GM12801 (cell line): ENCODE measurements at regions not wholly inside any gene's neighbourhood (a gene's known extent, or its start where the extent isn't known, plus 50 kb on each side); places are given as distances from the start of the nearest gene placed in this dataset.

ENCODE experiments used
- TF ChIP-seq, protein P1 (sequence below): IDR thresholded peaks from one replicate; pipeline ENCODE4 v1.5.1; 2011; ENCODE audit warnings: control low read depth; ENCODE audit not compliant: insufficient read length; ENCODE audit errors: extremely low read depth

GRCh38 chr6:137625808-137626207, 131.6 kb upstream of the OLIG3 start:
- TF ChIP-seq, protein P1, sequence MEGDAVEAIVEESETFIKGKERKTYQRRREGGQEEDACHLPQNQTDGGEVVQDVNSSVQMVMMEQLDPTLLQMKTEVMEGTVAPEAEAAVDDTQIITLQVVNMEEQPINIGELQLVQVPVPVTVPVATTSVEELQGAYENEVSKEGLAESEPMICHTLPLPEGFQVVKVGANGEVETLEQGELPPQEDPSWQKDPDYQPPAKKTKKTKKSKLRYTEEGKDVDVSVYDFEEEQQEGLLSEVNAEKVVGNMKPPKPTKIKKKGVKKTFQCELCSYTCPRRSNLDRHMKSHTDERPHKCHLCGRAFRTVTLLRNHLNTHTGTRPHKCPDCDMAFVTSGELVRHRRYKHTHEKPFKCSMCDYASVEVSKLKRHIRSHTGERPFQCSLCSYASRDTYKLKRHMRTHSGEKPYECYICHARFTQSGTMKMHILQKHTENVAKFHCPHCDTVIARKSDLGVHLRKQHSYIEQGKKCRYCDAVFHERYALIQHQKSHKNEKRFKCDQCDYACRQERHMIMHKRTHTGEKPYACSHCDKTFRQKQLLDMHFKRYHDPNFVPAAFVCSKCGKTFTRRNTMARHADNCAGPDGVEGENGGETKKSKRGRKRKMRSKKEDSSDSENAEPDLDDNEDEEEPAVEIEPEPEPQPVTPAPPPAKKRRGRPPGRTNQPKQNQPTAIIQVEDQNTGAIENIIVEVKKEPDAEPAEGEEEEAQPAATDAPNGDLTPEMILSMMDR: no peak

- TF ChIP-seq, protein P1: no peak
Observed at GRCh38 chr6:137630666-137631065, 136.5 kb upstream of the OLIG3 start.

DNA sequence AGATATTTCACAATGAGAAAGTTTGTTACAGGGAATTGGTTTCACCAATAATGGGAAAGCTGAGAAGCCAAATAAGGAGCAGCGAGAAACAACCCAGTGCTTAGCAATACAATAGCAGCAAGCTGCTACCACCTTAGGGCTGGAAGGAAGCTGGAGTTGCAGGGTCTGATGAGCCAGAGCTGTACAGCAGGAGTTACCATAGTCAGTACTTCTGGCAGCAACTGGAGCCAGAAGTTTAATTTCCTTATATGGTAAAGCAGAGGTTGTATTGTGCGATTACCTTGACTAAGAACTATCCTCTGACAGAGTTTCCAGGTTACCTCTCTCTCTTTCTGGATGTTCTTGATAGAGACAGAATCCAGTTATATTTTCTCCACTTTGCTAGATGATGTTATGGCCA, 137.1 kb upstream of the OLIG3 start:
- TF ChIP-seq, protein P1: no peak

DNA sequence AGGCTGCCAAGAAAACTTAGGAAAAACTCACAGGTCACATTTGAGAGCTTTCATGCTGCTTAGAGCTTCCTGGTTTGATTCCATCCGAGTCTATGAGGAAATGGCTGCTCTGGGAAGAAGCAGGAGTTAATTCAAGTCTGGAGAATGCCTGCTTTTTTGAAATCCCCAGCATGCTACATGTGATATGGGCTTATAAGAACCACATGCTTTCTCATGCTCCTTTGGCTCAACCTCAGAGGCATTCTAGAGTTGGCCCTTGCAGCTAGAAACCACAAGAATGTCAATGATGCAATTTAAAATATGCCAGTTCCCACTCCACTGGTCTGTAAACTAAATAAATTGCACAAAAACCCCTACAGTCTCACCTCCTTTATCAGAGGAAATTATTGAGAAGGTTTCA, 142.9 kb upstream of the OLIG3 start:
- TF ChIP-seq, protein P1: no peak

DNA sequence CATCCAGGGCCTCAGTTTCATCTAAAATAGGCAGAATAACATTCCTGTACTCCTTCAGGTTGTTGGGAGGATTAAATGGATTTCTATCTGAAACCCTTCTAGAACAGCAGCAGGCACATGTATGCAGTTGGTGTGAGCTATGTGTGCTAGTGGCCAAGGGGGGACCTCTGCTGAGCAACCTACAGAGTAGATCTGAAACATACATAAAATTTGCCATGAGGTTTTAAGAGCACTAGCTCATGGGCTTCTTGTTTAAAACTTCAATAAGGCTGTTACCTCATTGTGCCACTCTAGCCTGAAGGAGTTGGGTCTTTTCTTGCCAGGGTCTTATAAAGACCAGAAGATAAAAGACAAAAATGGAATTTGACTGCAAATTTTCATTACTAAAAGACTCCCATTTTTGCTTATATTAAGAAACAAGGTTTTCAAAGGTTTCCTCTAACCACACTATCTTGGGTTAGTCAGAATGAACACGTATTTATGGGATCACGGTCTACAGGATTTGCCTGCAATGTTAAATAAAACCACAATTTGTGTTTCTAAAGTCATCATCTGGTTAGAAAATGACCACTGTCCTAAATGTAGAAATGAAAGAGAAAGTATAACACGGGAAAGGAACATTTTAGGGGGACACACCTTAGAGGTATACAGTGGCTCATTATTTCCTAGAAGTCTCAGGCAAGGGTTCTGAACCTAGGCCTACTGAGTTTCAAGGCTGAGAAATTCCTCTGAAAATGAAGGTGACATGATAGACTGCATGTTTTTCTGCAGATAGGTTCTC, 144.9 kb upstream of the OLIG3 start:
- TF ChIP-seq, protein P1: no peak

DNA sequence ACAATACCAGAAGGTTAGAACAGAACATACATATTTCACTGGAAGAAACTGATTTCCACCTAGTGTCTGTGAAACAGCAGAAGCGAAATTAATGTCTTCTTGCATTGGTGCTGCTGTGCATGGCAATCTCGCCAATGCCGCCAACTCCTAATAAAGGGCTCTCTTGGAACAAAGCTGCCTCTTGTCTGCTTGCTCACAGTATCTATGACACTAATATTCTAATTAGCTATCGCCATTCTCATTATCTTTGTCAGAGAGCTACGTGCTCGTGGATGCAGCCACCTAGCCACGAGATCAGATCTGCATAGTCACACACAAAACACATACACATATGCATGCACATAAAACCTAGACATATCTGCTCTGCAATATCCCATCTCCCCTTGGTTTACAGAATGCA, 145.9 kb upstream of the OLIG3 start:
- TF ChIP-seq, protein P1: no peak

DNA sequence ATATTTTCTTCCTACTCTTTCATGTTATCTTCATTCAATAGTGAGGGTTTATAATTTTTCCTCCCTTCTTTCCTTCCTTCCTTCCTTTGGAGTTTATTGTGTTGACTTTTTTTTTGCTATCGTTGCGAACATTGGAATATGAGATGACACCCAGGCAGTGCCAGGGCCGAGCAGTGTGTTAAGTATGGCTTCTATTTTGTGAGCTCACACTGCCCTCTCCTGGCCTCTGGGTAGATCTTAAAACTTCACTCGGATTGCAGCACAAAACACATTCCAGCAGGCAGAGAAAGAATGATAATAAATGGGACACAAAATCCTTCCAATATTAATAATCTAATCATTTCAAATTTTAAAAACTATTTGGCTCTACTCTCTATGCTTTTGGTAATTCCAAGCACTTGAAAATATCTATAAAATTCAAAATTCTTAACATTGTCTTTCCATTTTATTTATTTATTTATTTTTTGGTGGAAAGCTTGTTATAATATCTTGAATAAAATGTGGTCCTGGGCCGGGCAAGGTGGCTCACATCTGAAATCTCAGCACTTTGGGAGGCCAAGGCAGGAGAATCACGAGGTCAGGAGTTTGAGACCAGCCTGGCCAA, 147.4 kb upstream of the OLIG3 start:
- TF ChIP-seq, protein P1: no peak
